ENCODE measurements at regions not wholly inside any gene's neighbourhood (a gene's known extent, or its start where the extent isn't known, plus 50 kb on each side); places are given as distances from the start of the nearest gene placed in this dataset.

DNA sequence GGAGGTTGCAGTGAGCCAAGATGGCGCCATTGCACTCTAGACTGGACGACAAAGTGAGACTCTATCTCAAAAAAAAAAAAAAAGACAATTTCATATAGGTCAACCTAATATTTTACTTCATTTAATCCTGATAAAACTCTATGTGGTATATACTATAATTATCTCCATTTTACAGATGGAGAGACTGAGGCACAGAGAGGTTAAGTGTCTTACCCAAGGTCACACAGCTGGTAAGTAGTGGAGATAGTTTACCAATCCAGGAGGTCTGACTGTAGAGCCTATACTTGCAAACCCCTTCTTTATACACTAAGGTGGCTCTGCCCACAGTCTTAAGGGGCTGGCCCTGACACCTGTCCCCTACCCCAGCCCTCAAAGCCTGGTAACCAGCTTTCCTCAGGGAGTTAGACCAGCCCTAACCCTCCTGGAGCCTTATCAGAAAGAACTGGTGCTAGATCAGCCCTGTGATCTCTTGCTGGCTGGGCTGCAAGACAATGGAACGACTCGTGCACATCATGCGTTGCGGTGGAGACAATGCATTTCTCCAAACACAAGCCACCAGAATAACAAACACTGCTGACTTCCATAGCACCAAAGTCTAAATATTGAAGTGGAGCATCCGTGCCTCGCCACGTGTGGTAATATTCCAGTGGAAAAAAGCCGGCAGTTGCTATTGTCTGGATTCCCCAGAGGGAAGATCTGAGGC is 60.0 kb upstream of the SMAD3 start:
- no peak for DNase-seq

- DNase-seq = no peak
These were observed 59.0 kb upstream of the SMAD3 start for GRCh38 chr15:67006083-67007065.

DNA sequence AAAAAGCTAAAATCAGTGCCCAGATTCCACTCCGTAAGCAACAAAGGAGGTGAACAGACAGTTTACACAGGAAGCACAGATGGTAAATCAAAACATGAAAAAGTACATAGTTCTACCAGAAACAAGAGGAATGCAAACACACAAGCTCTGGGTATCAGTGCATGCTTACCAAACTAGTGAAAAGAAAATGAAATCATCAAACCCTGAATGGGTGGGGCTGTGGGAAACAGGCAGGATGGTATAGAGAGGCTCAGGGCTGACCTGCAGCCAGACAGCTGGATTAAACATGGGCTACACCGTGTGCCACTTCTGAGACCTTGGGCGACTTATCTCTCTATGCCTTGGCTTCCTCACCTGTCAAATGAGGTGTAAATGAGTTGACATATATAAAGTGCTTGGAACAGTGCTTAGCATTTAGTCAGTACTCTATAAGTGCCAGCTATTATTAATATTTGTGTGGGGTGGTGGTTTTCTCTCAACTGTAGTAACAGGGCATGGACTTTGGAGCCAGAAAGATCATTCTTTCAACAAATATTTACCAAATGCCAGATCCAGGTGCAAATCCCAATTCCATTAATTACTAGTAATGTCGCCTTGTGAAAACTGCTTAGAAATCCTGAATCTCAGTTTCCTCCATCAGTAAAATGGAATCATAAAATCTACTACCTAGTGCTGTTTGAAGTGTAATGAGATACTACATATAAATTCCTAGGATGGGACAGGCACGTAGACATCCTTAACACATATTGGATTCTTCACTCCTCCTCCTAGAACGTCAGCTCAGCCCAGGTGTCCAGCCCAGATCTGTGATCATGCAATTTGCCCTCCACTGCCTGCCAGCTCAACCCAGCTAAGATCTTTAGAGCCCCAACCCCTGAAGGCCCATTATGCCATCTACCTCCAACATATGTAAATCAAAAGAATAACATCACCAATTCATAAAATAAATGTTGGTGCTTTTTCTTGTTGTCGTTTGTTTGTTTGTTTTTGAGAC is 55.5 kb upstream of the SMAD3 start:
- DNase-seq = no peak

- peak; percentile 29 for DNase-seq
These were observed 54.3 kb upstream of the SMAD3 start for GRCh38 chr15:67010898-67011616.

DNA sequence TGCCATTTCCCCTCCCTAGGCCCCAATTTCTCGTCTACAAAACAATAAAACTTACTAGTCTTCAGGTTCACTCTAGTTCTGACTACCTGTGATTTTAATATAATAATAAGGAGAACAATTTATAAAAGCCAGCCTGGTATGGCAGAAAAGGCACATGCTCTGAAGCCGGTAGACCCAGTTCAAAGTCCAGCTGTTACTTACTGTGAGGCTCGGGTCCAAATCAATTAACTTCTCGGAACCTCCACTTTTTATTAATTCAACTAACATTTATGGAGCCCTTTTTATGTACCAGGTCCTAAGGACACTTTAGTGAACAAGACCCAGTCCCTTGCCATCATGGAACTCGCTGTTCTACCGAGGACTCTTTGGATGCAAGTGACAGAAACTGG is 53.8 kb upstream of the SMAD3 start:
- DNase-seq = no peak

DNA sequence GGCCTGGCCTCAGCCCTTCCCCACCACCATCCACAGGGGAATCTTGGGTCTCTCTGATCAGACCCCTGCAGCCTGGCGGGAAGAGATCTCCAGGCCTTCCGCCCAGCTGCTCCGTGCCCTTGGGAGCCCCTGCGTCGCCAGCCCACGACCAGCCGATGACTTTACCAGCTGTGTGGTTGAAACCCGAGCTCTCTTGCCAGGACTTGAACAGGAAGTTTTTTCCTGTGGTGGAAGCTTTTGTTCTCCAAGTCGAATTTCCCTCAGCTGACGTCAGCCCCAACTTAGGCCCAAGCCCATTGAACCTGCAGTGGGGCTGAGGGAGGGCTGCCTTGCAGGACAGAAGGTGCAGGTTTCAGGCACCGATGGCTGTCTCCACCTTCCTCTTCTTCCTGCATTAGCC is 51.7 kb upstream of the SMAD3 start:
- DNase-seq = peak; percentile 71

Data from fibroblast of skin of abdomen (primary cell).